GM21423 (cell line): ENCODE measurements at regions not wholly inside any gene's neighbourhood (a gene's known extent, or its start where the extent isn't known, plus 50 kb on each side); places are given as distances from the start of the nearest gene placed in this dataset.
"Not testable (repeated sequence)": the region's sequence is repeated elsewhere in the genome, so short reads cannot be mapped to it uniquely, and the experiment has no call there.

Source experiments
- ATAC-seq: cut with Tn5 transposase; IDR thresholded peaks from one replicate; pipeline ENCODE4 v1.9.1; 2021; ENCODE audit warnings: mild to moderate bottlenecking, moderate library complexity; ENCODE audit not compliant: unreplicated experiment

DNA sequence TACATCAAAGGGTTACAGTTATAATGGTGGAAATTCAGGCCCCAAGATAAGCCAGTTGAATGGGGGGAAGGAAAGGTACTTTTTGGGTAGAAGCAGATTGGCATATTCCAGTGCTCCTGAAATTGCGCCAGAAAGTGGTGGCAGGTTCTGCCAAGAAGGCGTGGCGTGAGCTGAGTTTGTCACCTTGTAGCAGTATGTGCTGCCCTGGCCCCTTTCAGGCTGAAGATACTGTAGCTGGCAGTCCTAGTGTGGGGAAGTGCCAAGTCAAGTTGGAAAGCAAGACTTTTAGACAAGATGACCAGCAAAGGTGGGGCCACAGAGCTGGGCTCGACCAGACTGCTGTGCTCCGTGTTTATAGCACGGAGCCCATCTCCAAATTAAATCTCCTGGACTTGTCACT is 133.6 kb upstream of the GLRA1 start:
- ATAC-seq, result no peak

GRCh38 chr5:152056931-152057330 is 132.3 kb upstream of the GLRA1 start:
- no peak for ATAC-seq

DNA sequence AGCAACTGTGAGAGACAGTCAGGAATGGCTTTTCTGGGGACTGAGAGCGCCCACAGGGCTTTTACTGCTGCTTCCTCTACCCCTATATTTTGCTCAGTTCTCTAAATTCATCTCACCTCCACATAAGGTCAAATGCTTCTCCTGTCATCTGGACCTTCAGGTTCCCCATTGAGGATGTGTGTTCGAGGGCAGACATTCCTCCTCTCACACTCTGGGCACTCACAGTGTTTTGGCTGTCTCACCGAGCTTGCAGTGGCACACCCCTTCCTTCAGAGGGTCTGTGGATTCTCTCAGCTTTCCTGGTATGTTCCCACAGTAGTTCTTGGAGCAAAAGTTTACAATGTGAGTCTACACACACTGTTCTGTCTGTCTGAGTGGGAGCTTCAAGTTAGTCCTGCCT is 127.8 kb upstream of the GLRA1 start:
- ATAC-seq, result no peak

DNA sequence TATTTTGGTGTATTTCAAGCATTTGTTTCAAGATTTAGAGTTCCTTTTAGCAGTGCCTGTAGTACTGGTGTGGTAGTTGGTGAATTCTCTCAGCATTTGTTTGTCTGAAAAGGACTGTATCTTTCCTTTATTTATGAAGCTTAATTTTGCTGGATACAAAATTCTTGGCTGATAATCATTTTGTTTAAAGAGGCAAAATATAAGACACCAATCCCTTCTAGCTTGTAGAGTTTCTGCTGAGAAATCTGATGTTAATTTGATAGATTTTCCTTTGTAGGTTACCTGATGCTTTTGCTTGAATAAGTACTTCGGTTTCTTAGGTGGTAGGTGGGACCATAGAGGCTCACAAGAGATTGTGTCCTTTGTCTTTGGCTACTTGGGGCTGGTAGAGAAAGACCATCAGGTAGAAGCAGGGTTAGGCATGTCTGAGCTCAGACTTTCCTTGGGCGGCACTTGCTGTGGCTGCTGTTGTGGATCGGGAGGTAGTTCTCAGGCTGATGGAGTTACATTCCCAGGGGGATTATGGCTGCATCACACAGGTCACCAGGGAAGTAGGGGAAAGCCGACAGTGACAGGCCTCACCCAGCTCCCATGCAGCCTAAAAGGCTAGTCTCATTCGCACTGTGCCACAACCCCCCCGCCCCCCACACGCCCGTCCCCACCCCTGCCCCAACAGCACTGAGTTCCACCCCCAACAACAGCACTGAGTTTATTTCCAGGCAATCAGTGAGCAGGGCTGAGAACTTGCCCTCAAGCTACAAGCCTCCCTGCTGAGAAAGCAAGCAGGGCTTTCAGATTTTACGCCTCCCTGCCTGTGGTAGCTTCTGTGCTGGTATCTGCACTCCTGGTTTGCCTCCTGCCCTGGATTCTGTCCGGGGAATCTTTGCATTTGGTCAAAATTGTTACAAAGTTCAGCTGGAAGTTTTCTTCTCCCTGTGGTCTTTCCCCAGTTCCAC is 127.1 kb upstream of the GLRA1 start:
- no peak for ATAC-seq

DNA sequence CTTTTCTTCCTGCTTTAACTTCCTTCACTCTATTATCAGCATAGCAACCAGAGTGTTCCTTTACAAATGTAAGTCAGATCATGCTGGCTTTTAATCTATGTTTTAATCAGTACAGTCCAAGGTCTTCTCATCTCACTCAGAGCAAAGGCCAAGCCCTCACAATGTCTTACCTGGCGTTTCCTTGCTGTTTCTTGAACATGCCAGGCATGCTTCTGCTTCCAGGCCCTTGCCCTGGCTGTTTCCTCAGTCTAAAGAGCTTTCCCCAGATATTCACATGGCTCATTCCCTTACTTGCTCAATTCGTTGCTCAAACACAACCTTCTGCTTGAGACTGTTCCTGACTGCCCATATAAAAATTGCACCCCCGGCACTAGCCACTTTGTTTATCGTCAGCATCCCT is 121.7 kb upstream of the GLRA1 start:
- ATAC-seq, result no peak

DNA sequence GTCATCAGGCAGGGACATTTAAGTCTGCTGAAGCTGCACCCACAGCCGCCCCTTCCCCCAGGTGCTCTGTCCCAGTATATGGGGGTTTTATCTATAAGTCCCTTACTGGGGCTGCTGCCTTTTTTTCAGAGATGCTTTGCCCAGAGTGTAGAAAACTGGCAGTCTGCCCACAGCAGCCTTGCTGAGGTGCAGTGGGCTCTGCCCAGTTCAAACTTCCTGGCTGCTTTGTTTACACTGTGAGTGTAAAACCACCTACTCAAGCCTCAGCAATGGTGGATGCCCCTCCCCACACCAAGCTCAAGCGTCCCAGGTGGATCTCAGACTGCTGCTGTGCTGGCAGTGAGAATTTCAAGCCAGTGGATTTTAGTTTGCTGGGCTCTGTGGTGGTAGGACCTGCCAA is 114.2 kb upstream of the GLRA1 start:
- not testable (repeated sequence) for ATAC-seq

GRCh38 chr5:152026328-152027024 is 101.8 kb upstream of the GLRA1 start:
- ATAC-seq, result not testable (repeated sequence)

DNA sequence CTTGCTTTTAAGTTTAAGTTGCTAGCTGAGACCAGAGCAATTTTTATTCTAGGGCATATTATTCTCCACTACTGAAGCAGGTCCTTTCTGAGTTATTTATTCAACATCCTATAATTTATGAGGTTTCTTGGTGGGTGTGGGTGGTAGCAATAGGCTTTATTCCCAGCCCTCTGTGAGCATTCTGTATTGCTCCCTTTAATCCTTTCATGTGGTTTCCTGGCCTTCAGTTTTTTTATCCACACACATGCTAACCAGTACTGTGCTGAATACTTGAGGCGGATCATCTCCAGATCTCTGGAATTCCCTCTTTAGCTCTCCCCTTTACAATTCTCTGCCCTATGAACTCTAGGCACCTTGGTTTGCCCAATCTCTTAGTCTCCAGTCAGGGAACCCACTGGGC is 91.8 kb upstream of the GLRA1 start:
- ATAC-seq, result no peak

- ATAC-seq, result no peak
Observed at GRCh38 chr5:152007653-152008335, 83.1 kb upstream of the GLRA1 start.

- ATAC-seq, result no peak
Observed at GRCh38 chr5:152004095-152004494, 79.4 kb upstream of the GLRA1 start.
